ENCODE measurements at regions not wholly inside any gene's neighbourhood (a gene's known extent, or its start where the extent isn't known, plus 50 kb on each side); places are given as distances from the start of the nearest gene placed in this dataset.
"Not testable (repeated sequence)": the region's sequence is repeated elsewhere in the genome, so short reads cannot be mapped to it uniquely, and the experiment has no call there.

DNA sequence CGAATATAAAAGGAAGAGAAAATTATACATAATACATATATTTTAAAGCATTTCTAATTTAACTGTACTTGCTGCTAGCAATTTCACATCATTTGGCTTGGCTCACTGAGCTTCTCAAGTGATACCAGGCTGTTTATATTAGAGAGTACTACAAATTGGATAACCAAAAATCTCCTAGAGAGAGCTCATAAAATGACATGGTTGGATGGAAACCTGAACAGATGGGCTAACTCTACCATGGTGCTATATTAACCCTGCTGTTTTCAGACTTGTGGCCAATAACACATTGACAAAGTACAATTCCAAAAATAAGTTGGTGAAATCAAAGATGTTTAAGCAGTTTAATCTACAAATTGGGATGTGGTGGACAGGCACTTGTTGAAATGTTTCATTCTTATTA, 364.4 kb upstream of the GCFC2 start:
- Mint-ChIP-seq H3K9me3 (peaks cover 15% of the 10 kb centered on the region), H3K4me1 (no peaks in the 10 kb centered on the region), H3K4me3 (no peak overlapping the region), H3K27me3 (no peaks in the 10 kb centered on the region), H3K27ac (no peak overlapping the region), H3K36me3 (no peaks in the 10 kb centered on the region)

DNA sequence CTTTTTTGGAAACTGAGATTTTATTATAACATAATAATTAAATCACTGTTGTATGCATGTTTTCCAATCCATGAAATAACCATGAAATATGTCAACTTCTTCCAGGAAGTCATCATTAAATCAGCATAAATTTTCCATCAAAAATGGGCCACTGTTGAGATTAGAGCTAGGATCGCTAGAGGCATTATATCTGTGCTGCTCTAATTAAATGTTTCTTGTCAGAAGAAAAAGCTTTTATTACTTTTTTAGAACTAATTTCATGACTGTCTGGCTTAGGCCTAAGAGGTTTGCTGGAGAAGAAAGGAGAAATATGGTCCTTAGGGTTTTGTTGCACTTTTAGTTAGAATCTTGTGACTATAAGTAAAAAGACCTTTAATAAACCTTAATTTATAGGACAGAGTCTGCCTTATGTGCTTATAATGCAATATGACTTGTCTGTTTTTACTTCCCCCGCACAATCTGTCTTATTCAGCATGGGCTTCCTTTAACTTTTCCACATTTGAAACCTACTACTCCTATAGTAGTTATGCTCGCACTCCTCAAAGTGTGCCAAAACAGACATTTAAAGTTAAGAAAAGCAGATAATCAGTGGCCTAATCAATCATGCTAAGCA, 363.4 kb upstream of the GCFC2 start:
- H3K27me3 Mint-ChIP-seq: no peaks in the 10 kb centered on the region
- H3K4me3 Mint-ChIP-seq: no peak overlapping the region
- H3K27ac Mint-ChIP-seq: no peak overlapping the region

DNA sequence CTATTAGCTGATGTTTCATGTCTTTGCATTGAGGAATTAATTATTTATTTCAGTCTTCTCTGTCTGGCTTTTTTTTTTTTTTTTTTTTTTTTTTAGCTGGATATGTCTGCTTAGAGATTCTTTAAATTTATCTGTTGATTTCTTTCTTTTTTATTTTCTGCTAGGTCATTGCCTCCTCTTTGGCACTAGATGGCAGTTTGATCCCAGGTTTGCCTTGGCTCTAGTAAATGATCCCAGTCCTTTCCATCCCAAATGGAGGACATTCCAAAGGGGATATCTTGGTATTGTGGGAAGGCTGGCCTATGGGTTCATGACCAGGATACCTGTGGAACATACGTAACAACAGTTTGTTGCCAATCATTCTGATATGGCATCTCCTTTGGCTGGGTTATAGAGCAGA, 339.5 kb upstream of the GCFC2 start:
- Mint-ChIP-seq H3K27me3 (no peaks in the 10 kb centered on the region), H3K36me3 (no peaks in the 10 kb centered on the region), H3K9me3 (peaks cover 15% of the 10 kb centered on the region), H3K4me3 (no peak overlapping the region), H3K27ac (no peak overlapping the region), H3K4me1 (no peaks in the 10 kb centered on the region)

More for the DNA sequence above, 363.4 kb upstream of the GCFC2 start:
- no peaks in the 10 kb centered on the region for H3K36me3 Mint-ChIP-seq
- H3K9me3 Mint-ChIP-seq: peaks cover 15% of the 10 kb centered on the region
- no peaks in the 10 kb centered on the region for H3K4me1 Mint-ChIP-seq

DNA sequence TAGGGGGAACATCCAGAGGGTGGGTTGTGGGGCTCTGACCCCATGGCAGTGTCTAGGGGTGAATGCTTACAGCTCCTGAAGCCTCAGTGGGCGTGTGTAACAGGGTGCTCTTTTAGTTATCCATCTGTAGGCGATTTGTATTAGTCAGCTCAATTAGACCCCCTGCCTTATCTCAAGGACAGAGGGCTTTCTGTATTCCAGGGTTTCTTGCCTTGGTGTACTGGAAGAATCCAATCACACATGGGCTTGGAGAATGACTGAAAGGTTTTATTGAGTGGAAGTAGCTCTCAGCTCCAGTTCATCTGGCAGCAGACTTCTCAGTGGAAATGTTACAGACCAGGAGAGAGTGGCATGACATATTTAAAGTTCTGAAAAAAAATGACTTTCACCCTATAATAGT, 334.0 kb upstream of the GCFC2 start:
- Mint-ChIP-seq H3K9me3 (peaks cover 13% of the 10 kb centered on the region), H3K4me1 (no peaks in the 10 kb centered on the region), H3K4me3 (no peak overlapping the region), H3K36me3 (no peaks in the 10 kb centered on the region), H3K27me3 (no peaks in the 10 kb centered on the region), H3K27ac (no peak overlapping the region)

DNA sequence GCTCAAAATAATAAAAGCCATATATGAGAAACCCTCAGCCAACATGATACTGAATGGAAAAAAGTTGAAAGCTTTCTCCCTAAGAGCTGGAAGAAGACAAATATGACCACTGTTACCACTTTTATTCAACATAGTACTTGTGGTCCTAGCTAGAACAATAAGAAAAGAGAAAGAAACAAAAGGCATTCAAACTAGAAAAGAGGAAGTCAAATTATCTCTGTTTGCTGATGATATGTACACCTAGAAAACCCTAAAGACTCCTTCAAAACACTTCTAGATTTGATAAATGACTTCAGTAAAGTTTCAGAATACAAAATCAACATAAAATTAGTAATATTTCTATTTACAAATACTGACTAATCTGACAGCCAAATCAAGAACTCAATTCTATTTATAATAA, 328.8 kb upstream of the GCFC2 start:
- Mint-ChIP-seq H3K27ac (no peak overlapping the region), H3K27me3 (no peaks in the 10 kb centered on the region), H3K4me1 (no peaks in the 10 kb centered on the region), H3K4me3 (no peak overlapping the region), H3K36me3 (no peaks in the 10 kb centered on the region), H3K9me3 (peaks cover 13% of the 10 kb centered on the region)

DNA sequence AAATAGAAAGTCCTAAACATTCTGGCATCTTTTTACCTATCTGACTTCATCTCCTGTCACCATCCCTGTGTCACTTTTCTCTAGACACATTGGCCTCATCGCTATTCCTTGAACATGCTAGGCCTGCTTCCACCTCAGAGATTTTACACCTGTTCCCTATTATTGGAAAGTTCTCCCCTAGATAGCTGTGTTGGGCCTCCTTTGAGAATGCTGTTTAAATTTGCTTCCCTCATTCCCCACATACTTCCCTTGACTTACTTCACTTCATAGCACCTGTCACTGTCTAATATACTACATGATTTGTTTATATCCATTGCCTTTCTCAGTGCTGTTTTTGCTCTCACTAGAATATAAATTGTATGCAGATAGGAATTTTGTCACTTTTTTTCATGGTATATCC, 317.0 kb upstream of the GCFC2 start:
- H3K4me3 Mint-ChIP-seq: no peak overlapping the region

DNA sequence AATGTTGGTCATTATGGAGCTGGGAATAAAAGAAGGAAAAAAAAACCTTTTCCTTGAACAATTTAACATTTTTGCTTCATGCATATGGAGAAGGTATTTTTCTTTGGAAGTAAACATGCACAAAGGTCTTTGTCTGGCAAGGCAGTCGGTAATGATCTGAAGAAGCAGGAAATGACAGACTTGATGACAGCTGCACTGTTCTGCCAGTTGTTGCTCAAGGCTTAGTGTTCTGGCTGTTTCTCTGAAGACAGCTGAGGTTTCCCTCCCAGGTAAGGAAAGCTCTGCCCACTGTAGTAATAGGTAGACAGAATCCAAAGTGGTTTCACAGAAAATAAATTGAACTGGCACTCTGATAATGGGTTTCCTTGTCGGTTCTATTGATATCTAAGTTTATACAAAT, 308.4 kb upstream of the GCFC2 start:
- Mint-ChIP-seq H3K27ac (no peak overlapping the region), H3K4me1 (no peaks in the 10 kb centered on the region), H3K27me3 (no peaks in the 10 kb centered on the region), H3K9me3 (peaks cover 11% of the 10 kb centered on the region), H3K36me3 (no peaks in the 10 kb centered on the region), H3K4me3 (no peak overlapping the region)

More for the DNA sequence above, 317.0 kb upstream of the GCFC2 start:
- no peaks in the 10 kb centered on the region for H3K36me3 Mint-ChIP-seq
- H3K9me3 Mint-ChIP-seq: peaks cover 15% of the 10 kb centered on the region
- no peaks in the 10 kb centered on the region for H3K4me1 Mint-ChIP-seq
- H3K27ac Mint-ChIP-seq: no peak overlapping the region
- H3K27me3 Mint-ChIP-seq: no peaks in the 10 kb centered on the region

DNA sequence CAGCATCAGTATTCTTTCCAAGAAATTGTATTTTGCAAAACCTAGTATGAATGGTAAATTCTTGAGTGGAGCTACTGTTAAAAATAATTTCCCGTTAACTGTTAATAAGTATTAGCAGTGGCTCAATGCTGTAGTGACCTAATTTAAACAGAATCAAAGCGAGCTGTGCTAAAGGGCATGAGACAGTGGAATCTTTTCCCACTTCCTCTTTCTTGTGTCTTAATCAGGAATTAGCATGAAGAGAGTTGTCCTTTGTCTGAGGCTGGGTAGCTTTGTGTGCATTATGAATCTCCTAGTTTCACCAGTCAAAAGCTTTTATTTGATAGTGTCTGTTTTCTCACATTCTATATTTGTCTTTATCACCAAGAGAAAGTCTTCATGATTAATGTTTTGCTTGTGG, 298.8 kb upstream of the GCFC2 start:
- no peaks in the 10 kb centered on the region for H3K36me3 Mint-ChIP-seq
- H3K4me1 Mint-ChIP-seq: no peaks in the 10 kb centered on the region
- peaks cover 10% of the 10 kb centered on the region for H3K9me3 Mint-ChIP-seq
- H3K27me3 Mint-ChIP-seq: no peaks in the 10 kb centered on the region
- no peak overlapping the region for H3K27ac Mint-ChIP-seq
- H3K4me3 Mint-ChIP-seq: no peak overlapping the region

DNA sequence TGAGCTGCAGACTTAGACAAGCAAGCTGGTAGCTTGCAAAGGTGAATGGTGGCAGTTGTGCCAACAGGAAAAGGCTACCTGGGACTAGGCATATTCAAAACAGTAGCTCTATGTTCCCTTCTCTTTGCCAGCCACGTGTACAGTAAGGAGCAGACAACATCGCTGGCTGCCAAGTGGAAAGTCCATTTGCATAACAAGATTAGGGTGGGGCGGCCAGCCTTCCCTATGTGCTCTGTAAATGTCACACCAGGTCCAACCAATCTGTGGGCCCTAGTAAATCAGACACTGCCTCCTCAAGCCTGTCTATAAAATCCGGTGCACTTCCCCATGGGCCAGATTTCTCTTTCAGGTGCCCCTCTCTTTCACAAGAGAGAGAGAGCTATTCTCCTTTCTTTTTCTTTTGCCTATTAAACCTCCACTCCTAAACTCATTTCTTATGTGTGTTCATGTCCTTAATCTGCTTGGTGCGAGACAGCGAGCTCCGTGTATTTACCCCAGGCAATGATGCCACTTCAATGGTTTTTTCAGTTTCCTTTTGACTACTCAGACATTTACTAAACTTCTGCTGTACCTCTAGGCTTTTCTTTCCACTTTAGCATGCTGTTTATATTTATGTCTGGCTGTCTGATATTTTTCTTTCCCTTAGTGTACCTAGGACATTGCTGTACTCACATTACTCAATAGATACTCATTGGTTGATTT, 297.4 kb upstream of the GCFC2 start:
- Mint-ChIP-seq H3K36me3 (no peaks in the 10 kb centered on the region), H3K27me3 (no peaks in the 10 kb centered on the region), H3K9me3 (peaks cover 10% of the 10 kb centered on the region), H3K4me1 (no peaks in the 10 kb centered on the region), H3K27ac (no peak overlapping the region), H3K4me3 (no peak overlapping the region)

DNA sequence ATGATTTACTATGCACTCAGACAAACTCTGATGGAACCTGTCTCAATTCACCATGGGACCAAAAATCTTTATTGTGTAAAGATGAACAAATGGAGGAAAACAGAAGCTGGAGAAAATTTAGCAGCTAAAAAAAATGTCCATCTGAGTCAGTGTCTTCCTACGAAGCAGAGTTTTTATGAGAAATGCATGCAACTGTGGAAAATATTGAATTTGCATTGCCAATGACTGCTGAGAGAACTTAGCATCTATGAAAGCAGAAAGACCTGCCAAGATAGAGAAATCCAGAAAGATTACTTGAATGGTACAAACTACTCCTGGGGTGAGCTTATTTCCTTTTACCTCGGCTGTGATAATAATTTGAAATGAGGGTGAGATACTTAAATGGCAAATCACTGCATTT, 289.7 kb upstream of the GCFC2 start:
- H3K27me3 Mint-ChIP-seq: no peaks in the 10 kb centered on the region
- no peak overlapping the region for H3K4me3 Mint-ChIP-seq
- H3K9me3 Mint-ChIP-seq: peaks cover 10% of the 10 kb centered on the region
- no peaks in the 10 kb centered on the region for H3K36me3 Mint-ChIP-seq
- no peaks in the 10 kb centered on the region for H3K4me1 Mint-ChIP-seq
- no peak overlapping the region for H3K27ac Mint-ChIP-seq

DNA sequence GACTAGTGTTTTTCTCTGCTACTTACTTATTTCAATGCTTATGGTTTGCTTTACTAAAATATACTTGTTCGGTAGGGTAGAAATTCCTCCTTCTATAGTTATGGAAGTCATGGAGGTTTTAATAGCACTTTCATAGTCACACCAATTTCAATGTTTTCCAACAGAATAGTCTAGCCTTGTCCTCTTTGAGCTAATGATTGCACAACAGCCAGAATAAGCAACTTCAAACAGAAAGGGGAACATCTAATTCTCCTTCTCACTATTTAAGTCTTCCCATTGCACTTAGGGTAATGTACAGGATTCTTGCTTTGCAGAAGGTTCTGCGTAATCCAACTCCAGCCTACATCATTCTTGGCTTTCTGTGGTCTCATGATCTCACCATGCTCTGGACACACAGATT, 287.7 kb upstream of the GCFC2 start:
- no peaks in the 10 kb centered on the region for H3K4me1 Mint-ChIP-seq
- no peak overlapping the region for H3K4me3 Mint-ChIP-seq
- H3K36me3 Mint-ChIP-seq: no peaks in the 10 kb centered on the region
- H3K27me3 Mint-ChIP-seq: no peaks in the 10 kb centered on the region
- peaks cover 12% of the 10 kb centered on the region for H3K9me3 Mint-ChIP-seq
- no peak overlapping the region for H3K27ac Mint-ChIP-seq

DNA sequence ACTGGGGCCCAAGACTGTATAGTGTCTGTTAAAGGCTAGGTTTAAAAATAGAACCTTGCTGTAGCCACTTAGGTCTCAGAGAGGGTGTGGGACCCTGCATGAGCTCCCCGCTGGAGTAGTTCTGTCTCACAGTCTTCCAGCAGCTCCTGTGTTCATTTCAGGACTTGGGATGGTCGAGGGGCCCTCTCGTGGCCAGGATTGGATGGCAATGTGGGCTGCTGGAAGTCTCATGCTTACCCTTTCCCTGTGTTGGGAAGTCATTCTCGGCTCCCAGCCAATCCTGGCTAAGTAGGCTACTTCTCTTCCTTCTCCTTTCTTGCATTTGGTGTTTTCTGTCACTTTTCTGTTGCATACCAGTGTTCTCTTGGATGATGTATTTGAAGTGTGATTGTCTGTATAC, 284.0 kb upstream of the GCFC2 start:
- Mint-ChIP-seq H3K4me1 (no peaks in the 10 kb centered on the region), H3K27me3 (no peaks in the 10 kb centered on the region), H3K9me3 (peaks cover 15% of the 10 kb centered on the region), H3K27ac (no peak overlapping the region), H3K36me3 (no peaks in the 10 kb centered on the region), H3K4me3 (no peak overlapping the region)

DNA sequence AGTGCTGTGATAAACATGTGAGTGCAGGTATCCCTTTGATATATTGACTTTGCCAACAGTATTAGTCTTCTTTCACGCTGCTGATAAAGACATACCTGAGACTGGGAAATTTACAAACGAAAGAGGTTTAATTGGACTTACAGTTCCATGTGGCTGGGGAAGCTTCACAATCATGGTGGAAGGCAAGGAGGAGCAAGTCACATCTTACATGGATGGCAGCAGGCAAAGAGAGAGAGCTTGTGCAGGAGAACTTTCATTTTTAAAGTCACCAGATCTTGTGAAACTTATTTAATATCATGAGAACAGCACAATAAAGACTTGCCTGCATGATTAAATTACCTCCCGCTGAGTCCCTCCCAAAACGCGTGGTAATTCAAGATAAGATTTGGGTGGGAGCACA, 277.9 kb upstream of the GCFC2 start:
- not testable (repeated sequence) for H3K4me3 Mint-ChIP-seq, H3K27ac Mint-ChIP-seq, H3K27me3 Mint-ChIP-seq, H3K36me3 Mint-ChIP-seq, H3K4me1 Mint-ChIP-seq, H3K9me3 Mint-ChIP-seq

DNA sequence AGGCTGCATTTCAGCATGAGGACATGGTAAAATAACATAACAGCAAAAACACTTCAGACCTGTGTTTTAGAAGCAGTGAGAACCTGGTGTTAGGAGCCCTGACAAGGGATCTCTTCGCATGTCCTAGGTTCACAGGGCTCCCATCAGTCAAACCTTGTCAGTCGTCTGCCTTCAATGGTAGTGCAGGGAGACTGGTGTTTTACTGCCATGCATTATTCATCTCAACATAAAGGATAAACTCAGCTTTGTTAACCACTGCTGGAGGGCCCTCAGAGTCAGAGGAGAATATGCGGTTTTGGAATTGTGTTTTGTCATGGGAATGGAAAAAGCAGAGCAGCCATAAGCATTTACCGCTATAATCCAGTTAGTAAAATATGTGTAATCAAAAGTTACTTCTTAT, 275.9 kb upstream of the GCFC2 start:
- no peaks in the 10 kb centered on the region for H3K4me1 Mint-ChIP-seq
- no peaks in the 10 kb centered on the region for H3K27me3 Mint-ChIP-seq
- H3K4me3 Mint-ChIP-seq: no peak overlapping the region
- no peaks in the 10 kb centered on the region for H3K36me3 Mint-ChIP-seq
- no peaks in the 10 kb centered on the region for H3K9me3 Mint-ChIP-seq
- H3K27ac Mint-ChIP-seq: no peak overlapping the region

DNA sequence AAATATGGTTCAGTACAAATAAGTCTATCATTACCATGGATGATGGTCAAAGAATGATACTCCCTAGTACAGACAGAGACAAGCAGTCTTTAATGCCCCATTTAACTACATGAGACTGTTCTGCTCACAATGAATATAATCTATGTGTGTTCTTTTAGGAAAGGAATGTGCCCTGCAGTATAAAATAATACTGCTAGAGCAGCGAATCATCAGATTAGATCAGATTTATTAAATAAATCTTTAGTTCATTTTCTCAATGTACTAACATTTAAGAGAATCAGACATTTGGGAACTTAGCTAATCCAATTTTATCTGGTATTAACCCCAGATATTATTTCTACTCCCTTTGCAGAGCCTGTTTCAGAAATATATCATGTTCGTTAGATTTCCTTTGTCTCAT, 272.0 kb upstream of the GCFC2 start:
- Mint-ChIP-seq H3K27me3 (no peaks in the 10 kb centered on the region), H3K4me3 (no peak overlapping the region), H3K4me1 (no peaks in the 10 kb centered on the region), H3K27ac (no peak overlapping the region), H3K36me3 (no peaks in the 10 kb centered on the region), H3K9me3 (no peaks in the 10 kb centered on the region)

DNA sequence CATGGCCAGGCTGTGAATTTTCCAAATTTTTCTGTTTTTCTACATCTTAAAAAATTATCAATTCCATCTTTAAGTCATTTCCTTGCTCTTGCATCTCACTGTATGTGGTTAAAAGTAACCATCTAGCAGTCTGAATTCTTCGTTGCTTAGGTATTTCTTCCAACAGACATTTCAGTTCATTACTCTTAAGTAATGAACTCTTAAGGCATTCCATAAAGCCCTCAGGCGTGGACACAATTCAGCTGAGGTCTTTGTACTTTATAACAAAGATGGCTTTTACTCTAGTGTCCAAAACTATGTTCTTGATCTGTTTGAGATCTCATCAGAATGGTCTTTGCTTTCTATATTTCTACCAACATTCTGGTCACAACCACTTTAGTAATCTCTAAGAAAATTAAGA, 253.9 kb upstream of the GCFC2 start:
- Mint-ChIP-seq H3K27ac (no peak overlapping the region), H3K4me1 (no peaks in the 10 kb centered on the region), H3K4me3 (no peak overlapping the region), H3K9me3 (peaks cover 4% of the 10 kb centered on the region), H3K36me3 (no peaks in the 10 kb centered on the region), H3K27me3 (no peaks in the 10 kb centered on the region)

DNA sequence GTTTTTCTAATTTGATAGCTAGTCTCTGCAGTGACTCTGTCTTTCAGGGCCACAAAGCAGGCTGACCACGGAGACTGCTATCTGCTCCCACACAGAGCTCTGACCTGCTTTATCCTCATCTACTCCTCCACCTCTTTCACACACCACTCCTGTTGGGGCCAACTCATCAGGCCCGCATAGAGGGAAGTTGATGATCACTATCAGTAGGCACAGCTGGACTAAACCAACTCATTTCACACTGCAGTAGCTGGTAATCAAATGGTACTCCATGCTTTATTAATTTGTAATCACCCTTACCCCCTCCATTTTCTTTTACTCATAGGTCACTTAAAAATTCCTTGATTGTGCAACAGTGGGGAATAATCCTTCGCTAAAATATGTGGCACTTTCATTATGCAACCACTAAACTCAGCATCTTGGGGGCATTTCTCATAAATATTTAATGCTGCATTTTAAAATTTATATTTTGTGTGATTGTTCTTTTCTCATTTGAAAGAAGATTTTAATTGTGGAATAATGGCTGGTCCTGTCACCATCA, 249.8 kb upstream of the GCFC2 start:
- no peaks in the 10 kb centered on the region for H3K4me1 Mint-ChIP-seq
- H3K27me3 Mint-ChIP-seq: no peaks in the 10 kb centered on the region

More for the DNA sequence above, 249.8 kb upstream of the GCFC2 start:
- H3K36me3 Mint-ChIP-seq: no peaks in the 10 kb centered on the region
- no peak overlapping the region for H3K27ac Mint-ChIP-seq
- no peaks in the 10 kb centered on the region for H3K9me3 Mint-ChIP-seq
- no peak overlapping the region for H3K4me3 Mint-ChIP-seq
